ENCODE measurements at regions not wholly inside any gene's neighbourhood (a gene's known extent, or its start where the extent isn't known, plus 50 kb on each side); places are given as distances from the start of the nearest gene placed in this dataset.

- TF ChIP-seq CEBPB (IDR thresholded peaks at IDR 0.05), result no peak
- no peak for TF ChIP-seq FOXM1 (IDR thresholded peaks at IDR 0.05; ENCODE audit: borderline replicate concordance, low read depth)
- TF ChIP-seq EGR1 (IDR thresholded peaks at IDR 0.05), result no peak
- no peak for TF ChIP-seq MAX (IDR thresholded peaks at IDR 0.05)
- no peak for TF ChIP-seq TEAD4 (IDR thresholded peaks at IDR 0.05)
- no peak for TF ChIP-seq CREB1 (IDR thresholded peaks at IDR 0.05; ENCODE audit: low read depth)
Observed at GRCh38 chr6:104639668-104640067, 220.1 kb downstream of the HACE1 start.

- TF ChIP-seq YY1 (IDR thresholded peaks at IDR 0.05; ENCODE audit: low read depth) (no peak), CREB1 (IDR thresholded peaks at IDR 0.05; ENCODE audit: low read depth) (no peak), MAX (IDR thresholded peaks at IDR 0.05) (no peak), TAF1 (IDR thresholded peaks at IDR 0.05; ENCODE audit: low read depth) (no peak), TCF12 (IDR thresholded peaks at IDR 0.05; ENCODE audit: low read depth) (no peak), CEBPB (IDR thresholded peaks at IDR 0.05) (no peak), TEAD4 (IDR thresholded peaks at IDR 0.05) (no peak), ZBTB7A (IDR thresholded peaks at IDR 0.05; ENCODE audit: low read depth) (no peak), RAD21 (IDR thresholded peaks at IDR 0.05; ENCODE audit: low read depth) (no peak)
Observed at GRCh38 chr6:104638841-104639290, 220.9 kb downstream of the HACE1 start.

- TF ChIP-seq ZBTB7A (IDR thresholded peaks at IDR 0.05; ENCODE audit: low read depth), result no peak
- TF ChIP-seq YY1 (IDR thresholded peaks at IDR 0.05; ENCODE audit: low read depth), result no peak
- TF ChIP-seq RAD21 (IDR thresholded peaks at IDR 0.05; ENCODE audit: low read depth), result no peak
- TF ChIP-seq REST (IDR thresholded peaks at IDR 0.05; ENCODE audit: low read depth), result no peak
- no peak for TF ChIP-seq USF1 (IDR thresholded peaks at IDR 0.05)
- TF ChIP-seq EGR1 (IDR thresholded peaks at IDR 0.05), result no peak
- TF ChIP-seq CREB1 (IDR thresholded peaks at IDR 0.05; ENCODE audit: low read depth), result no peak
- TF ChIP-seq TCF12 (IDR thresholded peaks at IDR 0.05; ENCODE audit: low read depth), result no peak
- TF ChIP-seq TAF1 (IDR thresholded peaks at IDR 0.05; ENCODE audit: low read depth), result no peak
- no peak for TF ChIP-seq EP300 (IDR thresholded peaks at IDR 0.05; ENCODE audit: borderline replicate concordance)
- TF ChIP-seq CEBPB (IDR thresholded peaks at IDR 0.05), result no peak
- no peak for TF ChIP-seq TEAD4 (IDR thresholded peaks at IDR 0.05)
- no peak for TF ChIP-seq NFIC (IDR thresholded peaks at IDR 0.05)
- no peak for TF ChIP-seq MAX (IDR thresholded peaks at IDR 0.05)
- TF ChIP-seq FOXM1 (IDR thresholded peaks at IDR 0.05; ENCODE audit: borderline replicate concordance, low read depth), result no peak
Observed at GRCh38 chr6:104633125-104633524, 226.6 kb downstream of the HACE1 start.

- TF ChIP-seq REST (IDR thresholded peaks at IDR 0.05; ENCODE audit: low read depth), result no peak
Observed at GRCh38 chr6:104632588-104632987, 227.1 kb downstream of the HACE1 start.

GRCh38 chr6:104630955-104631354 lies 228.8 kb downstream of the HACE1 start:
- TF ChIP-seq TEAD4 (IDR thresholded peaks at IDR 0.05) (no peak), CREB1 (IDR thresholded peaks at IDR 0.05; ENCODE audit: low read depth) (no peak), MAX (IDR thresholded peaks at IDR 0.05) (no peak), EGR1 (IDR thresholded peaks at IDR 0.05) (no peak), RAD21 (IDR thresholded peaks at IDR 0.05; ENCODE audit: low read depth) (no peak), YY1 (IDR thresholded peaks at IDR 0.05; ENCODE audit: low read depth) (no peak), NFIC (IDR thresholded peaks at IDR 0.05) (no peak), REST (IDR thresholded peaks at IDR 0.05; ENCODE audit: low read depth) (no peak), TAF1 (IDR thresholded peaks at IDR 0.05; ENCODE audit: low read depth) (no peak), FOXM1 (IDR thresholded peaks at IDR 0.05; ENCODE audit: borderline replicate concordance, low read depth) (no peak)

All from Ishikawa (cell line).